DND-41 (cell line): ENCODE measurements at regions not wholly inside any gene's neighbourhood (a gene's known extent, or its start where the extent isn't known, plus 50 kb on each side); places are given as distances from the start of the nearest gene placed in this dataset.

ENCODE experiments used
- EZH2 ChIP-seq: IDR thresholded peaks from 3 replicates; pipeline ENCODE4 v1.6.1; 2012; ENCODE audit warnings: borderline replicate concordance, low read depth, mild to moderate bottlenecking, moderate library complexity, low read length, inconsistent platforms; ENCODE audit not compliant: severe bottlenecking
- TF ChIP-seq, protein P1 (sequence below): IDR thresholded peaks from 2 replicates; pipeline ENCODE4 v1.5.1; 2012; ENCODE audit warnings: borderline replicate concordance, low read length, moderate library complexity, mild to moderate bottlenecking; ENCODE audit not compliant: poor library complexity, severe bottlenecking; ENCODE audit errors: extremely low read depth

DNA sequence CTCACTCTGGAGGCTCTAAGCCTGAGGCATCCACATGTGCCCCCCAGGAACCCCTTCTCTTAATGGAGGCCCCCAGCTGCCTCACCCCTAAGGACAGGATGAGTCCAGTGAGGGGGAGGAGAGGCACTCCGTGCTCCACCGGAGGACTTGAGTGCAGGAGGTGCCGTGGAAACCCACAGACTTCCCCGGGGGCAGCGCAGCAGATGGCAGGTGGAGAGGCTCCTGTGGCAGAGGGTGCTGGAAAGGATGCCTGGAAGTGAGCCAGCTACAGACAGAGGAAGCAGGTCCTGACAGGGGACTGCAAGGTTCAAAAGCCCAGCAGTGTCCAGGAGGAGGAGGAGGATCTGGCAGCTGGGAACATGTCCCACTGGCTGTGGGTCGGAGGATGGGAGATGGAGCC is 1384.0 kb downstream of the TBC1D22A start:
- TF ChIP-seq, protein P1, sequence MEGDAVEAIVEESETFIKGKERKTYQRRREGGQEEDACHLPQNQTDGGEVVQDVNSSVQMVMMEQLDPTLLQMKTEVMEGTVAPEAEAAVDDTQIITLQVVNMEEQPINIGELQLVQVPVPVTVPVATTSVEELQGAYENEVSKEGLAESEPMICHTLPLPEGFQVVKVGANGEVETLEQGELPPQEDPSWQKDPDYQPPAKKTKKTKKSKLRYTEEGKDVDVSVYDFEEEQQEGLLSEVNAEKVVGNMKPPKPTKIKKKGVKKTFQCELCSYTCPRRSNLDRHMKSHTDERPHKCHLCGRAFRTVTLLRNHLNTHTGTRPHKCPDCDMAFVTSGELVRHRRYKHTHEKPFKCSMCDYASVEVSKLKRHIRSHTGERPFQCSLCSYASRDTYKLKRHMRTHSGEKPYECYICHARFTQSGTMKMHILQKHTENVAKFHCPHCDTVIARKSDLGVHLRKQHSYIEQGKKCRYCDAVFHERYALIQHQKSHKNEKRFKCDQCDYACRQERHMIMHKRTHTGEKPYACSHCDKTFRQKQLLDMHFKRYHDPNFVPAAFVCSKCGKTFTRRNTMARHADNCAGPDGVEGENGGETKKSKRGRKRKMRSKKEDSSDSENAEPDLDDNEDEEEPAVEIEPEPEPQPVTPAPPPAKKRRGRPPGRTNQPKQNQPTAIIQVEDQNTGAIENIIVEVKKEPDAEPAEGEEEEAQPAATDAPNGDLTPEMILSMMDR, result no peak
- no peak for TF ChIP-seq EZH2
